HEK293T (cell line): ENCODE measurements at regions not wholly inside any gene's neighbourhood (a gene's known extent, or its start where the extent isn't known, plus 50 kb on each side); places are given as distances from the start of the nearest gene placed in this dataset.
"Not testable (repeated sequence)": the region's sequence is repeated elsewhere in the genome, so short reads cannot be mapped to it uniquely, and the experiment has no call there.

Source experiments
- CTCF ChIA-PET: fragments of 350-600 bp; formaldehyde crosslinking; extraction: SDS; loops from one replicate; lab custom pipeline; 2021; ENCODE audit warnings: antibody characterized with exemption, inconsistent platforms; lab: Yijun Ruan, JAX
- POLR2A ChIA-PET: fragments of 350-600 bp; formaldehyde crosslinking; extraction: SDS; loops from one replicate; lab custom pipeline; 2020; ENCODE audit warnings: antibody characterized with exemption, inconsistent platforms; lab: Yijun Ruan, JAX
- DNase-seq: peaks from one replicate; pipeline ENCODE4 v3.0.0; 2012; ENCODE audit warnings: mixed read lengths; ENCODE audit errors: extremely low spot score
- ARNT ChIP-seq: fragments of 450-650 bp; IDR thresholded peaks from 2 replicates; pipeline ENCODE4 v1.6.1; 2017; ENCODE audit warnings: mild to moderate bottlenecking
- BHLHE40 ChIP-seq: fragments of 450-650 bp; IDR thresholded peaks from 2 replicates; pipeline ENCODE4 v1.6.1; 2016; ENCODE audit warnings: mild to moderate bottlenecking, moderate library complexity, borderline replicate concordance
- CTBP1 ChIP-seq: fragments of 450-650 bp; IDR thresholded peaks from 2 replicates; pipeline ENCODE4 v1.6.1; 2016; ENCODE audit warnings: borderline replicate concordance
- ELF4 ChIP-seq: fragments of 450-650 bp; IDR thresholded peaks from 2 replicates; pipeline ENCODE4 v1.6.1; 2017; ENCODE audit warnings: antibody characterized with exemption
- FOXA1 ChIP-seq: fragments of 450-650 bp; IDR thresholded peaks from 2 replicates; pipeline ENCODE4 v1.6.1; 2016; ENCODE audit warnings: mild to moderate bottlenecking
- FOXK2 ChIP-seq: fragments of 450-650 bp; IDR thresholded peaks from 2 replicates; pipeline ENCODE4 v1.6.1; 2016; ENCODE audit warnings: mild to moderate bottlenecking
- FOXM1 ChIP-seq: fragments of 450-650 bp; IDR thresholded peaks from 2 replicates; pipeline ENCODE4 v1.6.1; 2017; ENCODE audit warnings: mild to moderate bottlenecking, borderline replicate concordance
- HDGF ChIP-seq: fragments of 450-650 bp; IDR thresholded peaks from 2 replicates; pipeline ENCODE4 v1.6.1; 2017; ENCODE audit warnings: antibody characterized with exemption, borderline replicate concordance
- L3MBTL2 ChIP-seq: fragments of 450-650 bp; conservative IDR thresholded peaks from 2 replicates; pipeline ENCODE4 v1.6.1; 2016; ENCODE audit warnings: mild to moderate bottlenecking
- LEF1 ChIP-seq: fragments of 450-650 bp; IDR thresholded peaks from 2 replicates; pipeline ENCODE4 v1.6.1; 2017; ENCODE audit warnings: mild to moderate bottlenecking, borderline replicate concordance
- NFRKB ChIP-seq: fragments of 450-650 bp; IDR thresholded peaks from 2 replicates; pipeline ENCODE4 v1.6.1; 2016; ENCODE audit warnings: mild to moderate bottlenecking, moderate library complexity
- PKNOX1 ChIP-seq: fragments of 450-650 bp; IDR thresholded peaks from 2 replicates; pipeline ENCODE4 v1.6.1; 2016
- SP1 ChIP-seq: fragments of 450-650 bp; IDR thresholded peaks from 2 replicates; pipeline ENCODE4 v1.6.1; 2017
- SUZ12 ChIP-seq: fragments of 450-650 bp; IDR thresholded peaks from 2 replicates; pipeline ENCODE4 v1.6.1; 2016; ENCODE audit warnings: mild to moderate bottlenecking
- TARDBP ChIP-seq: fragments of 450-650 bp; IDR thresholded peaks from 2 replicates; pipeline ENCODE4 v1.6.1; 2016
- ZNF384 ChIP-seq: fragments of 450-650 bp; IDR thresholded peaks from 2 replicates; pipeline ENCODE4 v1.6.1; 2016

GRCh38 chr1:233460692-233461091 is 133.2 kb downstream of the MAP3K21 start:
- ChIA-PET CTCF (no interaction called here), POLR2A (no interaction called here)
- TF ChIP-seq CTBP1 (no peak), LEF1 (no peak), ZNF384 (no peak), ARNT (no peak)
- no peak for DNase-seq

- CTCF ChIA-PET: no interaction called here
- POLR2A ChIA-PET: no interaction called here
- TF ChIP-seq LEF1: no peak
- no peak for TF ChIP-seq FOXK2
- no peak for TF ChIP-seq BHLHE40
- TF ChIP-seq PKNOX1: no peak
- TF ChIP-seq ARNT: no peak
- no peak for DNase-seq
Observed at GRCh38 chr1:233461847-233462246, 134.3 kb downstream of the MAP3K21 start.

GRCh38 chr1:233463333-233463732 is 135.8 kb downstream of the MAP3K21 start:
- POLR2A ChIA-PET: interaction anchor here (0.5 kb wide), 1 partner anchor 444 kb away, joined by 3 read pairs; no protein-coding TSS in a partner anchor
- TF ChIP-seq CTBP1 (no peak), SP1 (no peak), FOXM1 (no peak), HDGF (no peak), ZNF384 (no peak), SUZ12 (no peak), FOXK2 (no peak), NFRKB (no peak), ARNT (no peak), LEF1 (no peak), FOXA1 (no peak), PKNOX1 (no peak), L3MBTL2 (no peak), TARDBP (no peak)
- CTCF ChIA-PET: no interaction called here
- no peak for DNase-seq

GRCh38 chr1:233465745-233466343 is 138.3 kb downstream of the MAP3K21 start:
- DNase-seq: no peak
- ChIA-PET POLR2A (no interaction called here), CTCF (no interaction called here)
- TF ChIP-seq PKNOX1 (no peak), ELF4 (no peak), FOXA1 (no peak), TARDBP (no peak), BHLHE40 (no peak), SUZ12 (no peak), ARNT (no peak), LEF1 (no peak), L3MBTL2 (no peak), NFRKB (no peak), HDGF (no peak), ZNF384 (no peak), FOXM1 (no peak), FOXK2 (no peak), SP1 (no peak)

- TF ChIP-seq ARNT (no peak), TARDBP (no peak), LEF1 (no peak), FOXM1 (no peak), NFRKB (no peak), PKNOX1 (no peak), BHLHE40 (no peak), FOXA1 (no peak), CTBP1 (no peak), SUZ12 (no peak), L3MBTL2 (no peak)
- POLR2A ChIA-PET: no interaction called here
- CTCF ChIA-PET: no interaction called here
- DNase-seq: no peak
Observed at GRCh38 chr1:233470741-233471499, 143.0 kb upstream of the KCNK1 start.

GRCh38 chr1:233471851-233472250 is 142.1 kb upstream of the KCNK1 start:
- DNase-seq, CTCF ChIA-PET, POLR2A ChIA-PET: not testable (repeated sequence)

- POLR2A ChIA-PET, DNase-seq: not testable (repeated sequence)
- CTCF ChIA-PET: interaction anchor here (0.6 kb wide), 1 partner anchor 431 kb away, joined by 4 read pairs; no protein-coding TSS in a partner anchor
Observed at GRCh38 chr1:233472796-233473195, 141.1 kb upstream of the KCNK1 start.
